ENCODE measurements at regions not wholly inside any gene's neighbourhood (a gene's known extent, or its start where the extent isn't known, plus 50 kb on each side); places are given as distances from the start of the nearest gene placed in this dataset.
A peak's percentile ranks its signal among the peaks of the same experiment; 100 is the strongest.
"Not testable (repeated sequence)": the region's sequence is repeated elsewhere in the genome, so short reads cannot be mapped to it uniquely, and the experiment has no call there.

- no peak for FAIRE-seq
- H3K4me1 ChIP-seq (ENCODE audit: control insufficient read depth in 2 of 3, insufficient read depth in 2 of 3, low read depth in 1 of 3, low read length in 3 of 3) = no peaks in the 10 kb centered on the region
- no peak overlapping the region for H3K9ac ChIP-seq (ENCODE audit: low read length in 3 of 3)
- no peak for TF ChIP-seq CTCF (IDR thresholded peaks at IDR 0.05; ENCODE audit: borderline replicate concordance, extremely low read depth, insufficient read depth)
- no peaks in the 10 kb centered on the region for H3K36me3 ChIP-seq (ENCODE audit: control insufficient read depth in 2 of 3, insufficient read depth in 3 of 3, low read length in 3 of 3)
- no peak for DNase-seq
- intact Hi-C loops (cut with DNase I) = no loop called here
- H3K4me3 ChIP-seq (ENCODE audit: low read length in 3 of 3) = no peak overlapping the region
- no peak overlapping the region for H3K27ac ChIP-seq (ENCODE audit: low read depth in 2 of 2, low read length in 2 of 2)
- H3K27me3 ChIP-seq (ENCODE audit: control insufficient read depth, insufficient read depth, low read length) = no peaks in the 10 kb centered on the region
- no peaks in the 10 kb centered on the region for H3K9me3 ChIP-seq (ENCODE audit: control insufficient read depth in 2 of 3, insufficient read depth in 1 of 3, low read length in 3 of 3)
Observed at GRCh38 chr19:20287070-20287469, 120.1 kb downstream of the ZNF486 start.

- FAIRE-seq; H3K9me3 ChIP-seq (ENCODE audit: control insufficient read depth in 2 of 3, insufficient read depth in 1 of 3, low read length in 3 of 3); H3K27me3 ChIP-seq (ENCODE audit: control insufficient read depth, insufficient read depth, low read length); H3K27ac ChIP-seq (ENCODE audit: low read depth in 2 of 2, low read length in 2 of 2); H3K9ac ChIP-seq (ENCODE audit: low read length in 3 of 3); intact Hi-C loops (cut with DNase I); H3K4me3 ChIP-seq (ENCODE audit: low read length in 3 of 3); H3K4me1 ChIP-seq (ENCODE audit: control insufficient read depth in 2 of 3, insufficient read depth in 2 of 3, low read depth in 1 of 3, low read length in 3 of 3); H3K36me3 ChIP-seq (ENCODE audit: control insufficient read depth in 2 of 3, insufficient read depth in 3 of 3, low read length in 3 of 3): not testable (repeated sequence)
- DNase-seq = peak in 1 of 5 donors; percentile 46
Observed at GRCh38 chr19:20285876-20286275, 118.9 kb downstream of the ZNF486 start.

GRCh38 chr19:20279516-20279915 is 112.5 kb downstream of the ZNF486 start:
- intact Hi-C loops (cut with DNase I) = no loop called here
- no peaks in the 10 kb centered on the region for H3K4me1 ChIP-seq (ENCODE audit: control insufficient read depth in 2 of 3, insufficient read depth in 2 of 3, low read depth in 1 of 3, low read length in 3 of 3)

GRCh38 chr19:20278342-20278741 is 111.3 kb downstream of the ZNF486 start:
- TF ChIP-seq CTCF (IDR thresholded peaks at IDR 0.05; ENCODE audit: borderline replicate concordance, extremely low read depth, insufficient read depth) = peak; percentile 69
- H3K9ac ChIP-seq (ENCODE audit: low read length in 3 of 3) = no peak overlapping the region
- H3K4me3 ChIP-seq (ENCODE audit: low read length in 3 of 3) = no peak overlapping the region
- no peaks in the 10 kb centered on the region for H3K4me1 ChIP-seq (ENCODE audit: control insufficient read depth in 2 of 3, insufficient read depth in 2 of 3, low read depth in 1 of 3, low read length in 3 of 3)
- intact Hi-C loops (cut with DNase I) = no loop called here
- DNase-seq (peak in 1 of 5 donors; percentile 76), FAIRE-seq (no peak)
- H3K27ac ChIP-seq (ENCODE audit: low read depth in 2 of 2, low read length in 2 of 2) = no peak overlapping the region
- H3K9me3 ChIP-seq (ENCODE audit: control insufficient read depth in 2 of 3, insufficient read depth in 1 of 3, low read length in 3 of 3) = no peaks in the 10 kb centered on the region
- no peaks in the 10 kb centered on the region for H3K27me3 ChIP-seq (ENCODE audit: control insufficient read depth, insufficient read depth, low read length)
- no peaks in the 10 kb centered on the region for H3K36me3 ChIP-seq (ENCODE audit: control insufficient read depth in 2 of 3, insufficient read depth in 3 of 3, low read length in 3 of 3)

More at GRCh38 chr19:20279516-20279915, 112.5 kb downstream of the ZNF486 start:
- H3K9ac ChIP-seq (ENCODE audit: low read length in 3 of 3) = no peak overlapping the region
- no peak for DNase-seq
- H3K27me3 ChIP-seq (ENCODE audit: control insufficient read depth, insufficient read depth, low read length) = no peaks in the 10 kb centered on the region
- no peak overlapping the region for H3K4me3 ChIP-seq (ENCODE audit: low read length in 3 of 3)
- H3K36me3 ChIP-seq (ENCODE audit: control insufficient read depth in 2 of 3, insufficient read depth in 3 of 3, low read length in 3 of 3) = no peaks in the 10 kb centered on the region
- no peak overlapping the region for H3K27ac ChIP-seq (ENCODE audit: low read depth in 2 of 2, low read length in 2 of 2)
- H3K9me3 ChIP-seq (ENCODE audit: control insufficient read depth in 2 of 3, insufficient read depth in 1 of 3, low read length in 3 of 3) = no peaks in the 10 kb centered on the region
- TF ChIP-seq CTCF (IDR thresholded peaks at IDR 0.05; ENCODE audit: borderline replicate concordance, extremely low read depth, insufficient read depth) = no peak
- FAIRE-seq = no peak

DNA sequence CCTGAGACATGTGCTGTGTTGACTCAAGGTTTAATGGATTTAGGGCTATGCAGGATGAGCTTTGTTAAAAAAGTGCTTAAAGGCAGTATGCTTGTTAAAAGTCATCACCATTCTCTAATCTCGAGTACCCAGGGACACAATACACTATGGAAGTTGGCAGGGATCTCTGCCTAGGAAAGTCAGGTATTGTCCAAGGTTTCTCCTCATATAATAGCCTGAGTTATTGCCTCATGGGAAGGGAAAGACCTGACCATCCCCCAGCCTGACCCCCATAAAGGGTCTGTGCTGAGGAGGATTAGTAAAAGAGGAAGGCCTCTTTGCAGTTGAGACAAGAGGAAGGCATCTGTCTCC is 109.7 kb downstream of the ZNF486 start:
- intact Hi-C loops (cut with DNase I); H3K27me3 ChIP-seq (ENCODE audit: control insufficient read depth, insufficient read depth, low read length); FAIRE-seq; H3K4me1 ChIP-seq (ENCODE audit: control insufficient read depth in 2 of 3, insufficient read depth in 2 of 3, low read depth in 1 of 3, low read length in 3 of 3); H3K9ac ChIP-seq (ENCODE audit: low read length in 3 of 3); H3K36me3 ChIP-seq (ENCODE audit: control insufficient read depth in 2 of 3, insufficient read depth in 3 of 3, low read length in 3 of 3); H3K27ac ChIP-seq (ENCODE audit: low read depth in 2 of 2, low read length in 2 of 2); DNase-seq; H3K4me3 ChIP-seq (ENCODE audit: low read length in 3 of 3); H3K9me3 ChIP-seq (ENCODE audit: control insufficient read depth in 2 of 3, insufficient read depth in 1 of 3, low read length in 3 of 3): not testable (repeated sequence)

Measured in kidney (tissue), 13 donors.